ENCODE measurements at regions not wholly inside any gene's neighbourhood (a gene's known extent, or its start where the extent isn't known, plus 50 kb on each side); places are given as distances from the start of the nearest gene placed in this dataset.
A peak's percentile ranks its signal among the peaks of the same experiment; 100 is the strongest.

GRCh38 chr13:65605396-65605795 lies 1624.7 kb downstream of the PCDH9 start:
- FAIRE-seq (no peak), DNase-seq (ENCODE audit: low read depth) (no peak)
- no peak for TF ChIP-seq CTCF (IDR thresholded peaks at IDR 0.05; ENCODE audit: insufficient read depth, low read length, severe bottlenecking)
- no peak overlapping the region for H3K4me3 ChIP-seq (ENCODE audit: low read depth, low read length)
- no peaks in the 10 kb centered on the region for H3K27me3 ChIP-seq (ENCODE audit: control insufficient read depth, insufficient read depth, low read length)
- no peaks in the 10 kb centered on the region for H3K36me3 ChIP-seq (ENCODE audit: control insufficient read depth, insufficient read depth, low read length)

DNA sequence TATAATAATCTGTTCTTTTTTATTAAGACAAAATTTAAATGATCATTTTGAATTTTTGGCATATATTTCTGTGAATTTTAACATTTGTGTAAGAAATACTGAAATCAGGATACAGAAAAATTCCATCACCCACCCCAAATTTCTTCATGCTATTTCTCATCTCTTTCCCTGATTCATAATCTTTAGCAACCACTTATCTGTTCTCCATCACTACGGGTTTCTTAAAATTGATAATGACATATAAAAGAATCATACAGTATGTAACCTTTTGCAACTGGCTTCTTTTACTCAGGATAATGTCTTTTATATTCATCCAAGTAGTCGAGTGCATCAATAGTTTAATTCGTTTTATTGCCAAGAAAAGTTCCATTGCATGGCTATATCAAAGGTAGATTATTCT lies 1627.0 kb downstream of the PCDH9 start:
- FAIRE-seq = no peak
- no peaks in the 10 kb centered on the region for H3K36me3 ChIP-seq (ENCODE audit: control insufficient read depth, insufficient read depth, low read length)
- DNase-seq (ENCODE audit: low read depth) = no peak
- H3K27me3 ChIP-seq (ENCODE audit: control insufficient read depth, insufficient read depth, low read length) = no peaks in the 10 kb centered on the region
- H3K4me3 ChIP-seq (ENCODE audit: low read depth, low read length) = no peak overlapping the region
- no peak for TF ChIP-seq CTCF (IDR thresholded peaks at IDR 0.05; ENCODE audit: insufficient read depth, low read length, severe bottlenecking)

DNA sequence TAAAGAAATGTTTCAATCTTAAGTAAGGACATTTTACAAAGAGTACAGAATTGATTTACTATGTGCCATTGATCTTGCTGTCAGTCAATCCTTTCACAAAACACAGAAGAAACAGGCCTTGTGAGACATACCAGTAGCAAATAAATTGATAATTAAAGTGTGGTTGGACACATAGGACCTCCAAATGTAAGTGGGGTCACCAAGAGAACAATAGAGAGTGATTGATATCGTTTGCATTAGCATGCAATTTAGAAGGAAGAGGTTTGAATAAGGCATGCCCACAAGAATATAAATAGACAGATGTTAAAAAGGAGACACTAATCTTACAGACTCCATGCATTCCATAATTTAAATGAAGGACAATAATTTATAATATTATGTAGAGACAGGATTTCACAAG lies 1628.3 kb downstream of the PCDH9 start:
- TF ChIP-seq CTCF (IDR thresholded peaks at IDR 0.05; ENCODE audit: insufficient read depth, low read length, severe bottlenecking) = no peak
- no peak overlapping the region for H3K4me3 ChIP-seq (ENCODE audit: low read depth, low read length)
- DNase-seq (ENCODE audit: low read depth) (no peak), FAIRE-seq (no peak)
- H3K27me3 ChIP-seq (ENCODE audit: control insufficient read depth, insufficient read depth, low read length) = no peaks in the 10 kb centered on the region
- no peaks in the 10 kb centered on the region for H3K36me3 ChIP-seq (ENCODE audit: control insufficient read depth, insufficient read depth, low read length)

DNA sequence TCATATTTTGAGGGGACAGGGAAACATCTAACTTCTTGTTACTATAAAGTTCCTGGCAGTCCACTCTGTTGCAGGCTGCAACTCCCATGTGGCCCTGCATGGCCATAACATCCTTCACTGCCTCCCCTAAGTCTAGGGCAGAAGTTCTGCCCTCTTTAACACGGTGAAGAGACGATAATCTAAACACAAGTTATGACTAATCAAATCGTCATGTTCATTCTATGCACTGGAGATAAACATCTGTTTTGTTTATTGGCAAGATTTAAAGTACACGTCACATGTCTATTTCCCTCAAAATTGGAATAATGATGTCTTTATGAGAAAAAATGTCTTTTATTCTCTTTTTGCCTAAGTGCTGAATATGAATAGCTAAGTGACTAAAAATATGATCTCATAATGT lies 1629.4 kb downstream of the PCDH9 start:
- DNase-seq (ENCODE audit: low read depth) (no peak), FAIRE-seq (no peak)
- H3K4me3 ChIP-seq (ENCODE audit: low read depth, low read length) = no peak overlapping the region
- no peaks in the 10 kb centered on the region for H3K27me3 ChIP-seq (ENCODE audit: control insufficient read depth, insufficient read depth, low read length)
- H3K36me3 ChIP-seq (ENCODE audit: control insufficient read depth, insufficient read depth, low read length) = no peaks in the 10 kb centered on the region
- no peak for TF ChIP-seq CTCF (IDR thresholded peaks at IDR 0.05; ENCODE audit: insufficient read depth, low read length, severe bottlenecking)

- TF ChIP-seq CTCF (IDR thresholded peaks at IDR 0.05; ENCODE audit: insufficient read depth, low read length, severe bottlenecking) = no peak
- Histone ChIP-seq H3K36me3 (ENCODE audit: control insufficient read depth, insufficient read depth, low read length) (no peaks in the 10 kb centered on the region), H3K4me3 (ENCODE audit: low read depth, low read length) (no peak overlapping the region), H3K27me3 (ENCODE audit: control insufficient read depth, insufficient read depth, low read length) (no peaks in the 10 kb centered on the region)
- FAIRE-seq (no peak), DNase-seq (ENCODE audit: low read depth) (peak; percentile 5)
These were observed 1632.0 kb downstream of the PCDH9 start for GRCh38 chr13:65597839-65598818.
